HEK293 (cell line): ENCODE measurements at regions not wholly inside any gene's neighbourhood (a gene's known extent, or its start where the extent isn't known, plus 50 kb on each side); places are given as distances from the start of the nearest gene placed in this dataset.

ENCODE experiments used
- CTCF ChIA-PET: fragments of 350-600 bp; formaldehyde crosslinking; extraction: SDS; loops from one replicate; lab custom pipeline; 2021; ENCODE audit warnings: antibody characterized with exemption; lab: Yijun Ruan, JAX
- POLR2A ChIA-PET: fragments of 300-600 bp; formaldehyde crosslinking; extraction: SDS; loops from one replicate; lab custom pipeline; 2020; ENCODE audit warnings: antibody characterized with exemption, inconsistent platforms; lab: Yijun Ruan, JAX
- H3K27ac ChIP-seq: fragments of 200-500 bp; sonication (Bioruptor generic); 2 replicates; pipeline ENCODE4 v1.5.1; 2014; ENCODE audit warnings: low read depth, low read length, control low read depth, inconsistent platforms; ENCODE audit errors: extremely low read depth
- H3K36me3 ChIP-seq, 2 experiments: fragments of 200-500 bp in 1 of 2; sonication (Bioruptor generic) in 1 of 2; 1 replicate in 1 of 2; 2 replicates in 1 of 2; pipeline ENCODE4 v1.5.1; 2014 to 2017; ENCODE audit warnings: inconsistent platforms in 2 of 2, low read length in 2 of 2; ENCODE audit not compliant: control insufficient read depth in 2 of 2, insufficient read depth in 1 of 2
- H3K4me1 ChIP-seq: fragments of 200-500 bp; sonication (Bioruptor generic); 2 replicates; pipeline ENCODE4 v1.5.1; 2014; ENCODE audit warnings: mild to moderate bottlenecking, low read length, inconsistent platforms; ENCODE audit not compliant: control insufficient read depth, insufficient read depth
- H3K4me3 ChIP-seq: 2 replicates; pipeline ENCODE4 v1.5.1; 2011; ENCODE audit warnings: low read depth, mild to moderate bottlenecking, control low read depth, low read length, moderate library complexity
- H3K9me3 ChIP-seq: fragments of 200-500 bp; sonication (Bioruptor generic); 2 replicates; pipeline ENCODE4 v1.5.1; 2014; ENCODE audit warnings: low read depth, low read length, inconsistent platforms; ENCODE audit not compliant: control insufficient read depth, insufficient read depth
- CTCF ChIP-seq: fragments of 450-650 bp; formaldehyde crosslinking; IDR thresholded peaks from 2 replicates; pipeline ENCODE4 v1.5.1; 2016; ENCODE audit warnings: missing biosample characterization, missing genetic modification characterization
- GLI2 ChIP-seq: fragments of 450-650 bp; formaldehyde crosslinking; IDR thresholded peaks from 2 replicates; pipeline ENCODE4; 2017; ENCODE audit warnings: missing biosample characterization, missing genetic modification characterization, low read depth, borderline replicate concordance
- PRDM1 ChIP-seq: fragments of 450-650 bp; formaldehyde crosslinking; IDR thresholded peaks from 2 replicates; pipeline ENCODE4; 2016; ENCODE audit warnings: missing biosample characterization, missing genetic modification characterization
- PRDM10 ChIP-seq: fragments of 450-650 bp; formaldehyde crosslinking; IDR thresholded peaks from 2 replicates; pipeline ENCODE4 v1.5.1; 2016; ENCODE audit warnings: missing biosample characterization, missing genetic modification characterization
- SCRT1 ChIP-seq: fragments of 450-650 bp; formaldehyde crosslinking; IDR thresholded peaks from 2 replicates; pipeline ENCODE4 v1.5.1; 2016; ENCODE audit warnings: missing biosample characterization, missing genetic modification characterization, borderline replicate concordance
- SCRT2 ChIP-seq: fragments of 450-650 bp; formaldehyde crosslinking; IDR thresholded peaks from 2 replicates; pipeline ENCODE4 v1.5.1; 2016; ENCODE audit warnings: missing biosample characterization, missing genetic modification characterization
- SP2 ChIP-seq: fragments of 450-650 bp; formaldehyde crosslinking; IDR thresholded peaks from 2 replicates; pipeline ENCODE4 v1.5.1; 2016; ENCODE audit warnings: missing biosample characterization, missing genetic modification characterization
- SP3 ChIP-seq: fragments of 450-650 bp; formaldehyde crosslinking; IDR thresholded peaks from 2 replicates; pipeline ENCODE4 v1.5.1; 2016; ENCODE audit warnings: missing biosample characterization, missing genetic modification characterization
- SP7 ChIP-seq: fragments of 450-650 bp; formaldehyde crosslinking; IDR thresholded peaks from 2 replicates; pipeline ENCODE4 v1.5.1; 2016; ENCODE audit warnings: missing biosample characterization, missing genetic modification characterization
- ZBTB17 ChIP-seq: fragments of 450-650 bp; formaldehyde crosslinking; IDR thresholded peaks from 2 replicates; pipeline ENCODE4 v1.5.1; 2016; ENCODE audit warnings: missing biosample characterization, missing genetic modification characterization
- ZBTB20 ChIP-seq: fragments of 450-650 bp; formaldehyde crosslinking; IDR thresholded peaks from 2 replicates; pipeline ENCODE4 v1.5.1; 2016; ENCODE audit warnings: missing biosample characterization, missing genetic modification characterization
- ZFHX2 ChIP-seq: fragments of 450-650 bp; formaldehyde crosslinking; conservative IDR thresholded peaks from 2 replicates; pipeline ENCODE4 v1.5.1; 2016; ENCODE audit warnings: missing biosample characterization, missing genetic modification characterization
- ZFP37 ChIP-seq: fragments of 450-650 bp; formaldehyde crosslinking; IDR thresholded peaks from 2 replicates; pipeline ENCODE4 v1.5.1; 2016; ENCODE audit warnings: missing biosample characterization, missing genetic modification characterization
- ZNF121 ChIP-seq: fragments of 450-650 bp; formaldehyde crosslinking; IDR thresholded peaks from 2 replicates; pipeline ENCODE4 v1.5.1; 2016; ENCODE audit warnings: missing biosample characterization, missing genetic modification characterization
- ZNF155 ChIP-seq: fragments of 450-650 bp; formaldehyde crosslinking; IDR thresholded peaks from 2 replicates; pipeline ENCODE4 v1.5.1; 2016; ENCODE audit warnings: missing biosample characterization, missing genetic modification characterization
- ZNF169 ChIP-seq: fragments of 450-650 bp; formaldehyde crosslinking; IDR thresholded peaks from 2 replicates; pipeline ENCODE4 v1.5.1; 2016; ENCODE audit warnings: missing biosample characterization, missing genetic modification characterization
- ZNF2 ChIP-seq: fragments of 450-650 bp; formaldehyde crosslinking; IDR thresholded peaks from 2 replicates; pipeline ENCODE4 v1.5.1; 2016; ENCODE audit warnings: missing biosample characterization, missing genetic modification characterization
- ZNF221 ChIP-seq: fragments of 450-650 bp; formaldehyde crosslinking; IDR thresholded peaks from 2 replicates; pipeline ENCODE4 v1.5.1; 2017; ENCODE audit warnings: missing biosample characterization, missing genetic modification characterization, borderline replicate concordance
- ZNF248 ChIP-seq: fragments of 450-650 bp; formaldehyde crosslinking; IDR thresholded peaks from 2 replicates; pipeline ENCODE4 v1.5.1; 2017; ENCODE audit warnings: missing biosample characterization, missing genetic modification characterization
- ZNF324 ChIP-seq: fragments of 450-650 bp; formaldehyde crosslinking; IDR thresholded peaks from 2 replicates; pipeline ENCODE4 v1.5.1; 2016; ENCODE audit warnings: missing biosample characterization, missing genetic modification characterization
- ZNF335 ChIP-seq: fragments of 450-650 bp; formaldehyde crosslinking; conservative IDR thresholded peaks from 2 replicates; pipeline ENCODE4 v1.5.1; 2016; ENCODE audit warnings: missing biosample characterization, missing genetic modification characterization
- ZNF354C ChIP-seq: fragments of 450-650 bp; formaldehyde crosslinking; IDR thresholded peaks from 2 replicates; pipeline ENCODE4 v1.5.1; 2016; ENCODE audit warnings: missing biosample characterization, missing genetic modification characterization, low read depth, borderline replicate concordance
- ZNF366 ChIP-seq: fragments of 450-650 bp; formaldehyde crosslinking; conservative IDR thresholded peaks from 2 replicates; pipeline ENCODE4 v1.5.1; 2016; ENCODE audit warnings: missing biosample characterization, missing genetic modification characterization
- ZNF394 ChIP-seq: fragments of 450-650 bp; formaldehyde crosslinking; IDR thresholded peaks from 2 replicates; pipeline ENCODE4 v1.5.1; 2016; ENCODE audit warnings: missing biosample characterization, missing genetic modification characterization, mild to moderate bottlenecking, moderate library complexity, borderline replicate concordance
- ZNF426 ChIP-seq: fragments of 450-650 bp; formaldehyde crosslinking; IDR thresholded peaks from 2 replicates; pipeline ENCODE4 v1.5.1; 2017; ENCODE audit warnings: missing biosample characterization, missing genetic modification characterization, mild to moderate bottlenecking, inconsistent platforms, moderate library complexity
- ZNF610 ChIP-seq: fragments of 450-650 bp; formaldehyde crosslinking; IDR thresholded peaks from 2 replicates; pipeline ENCODE4 v1.5.1; 2016; ENCODE audit warnings: missing biosample characterization, missing genetic modification characterization, borderline replicate concordance
- ZNF654 ChIP-seq: fragments of 450-650 bp; formaldehyde crosslinking; IDR thresholded peaks from 2 replicates; pipeline ENCODE4 v1.5.1; 2016; ENCODE audit warnings: low read depth, missing biosample characterization, missing genetic modification characterization
- TF ChIP-seq, protein P1 (sequence below): fragments of 450-650 bp; formaldehyde crosslinking; IDR thresholded peaks from 2 replicates; pipeline ENCODE4 v1.5.1; 2016; ENCODE audit warnings: missing biosample characterization, missing genetic modification characterization

GRCh38 chr12:38138225-38139221 lies 178.1 kb upstream of the ALG10B start:
- Histone ChIP-seq H3K36me3 (no peaks in the 10 kb centered on the region), H3K27ac (no peak overlapping the region), H3K9me3 (no peaks in the 10 kb centered on the region), H3K4me3 (peak overlapping the region; percentile 43), H3K4me1 (no peaks in the 10 kb centered on the region)
- CTCF ChIA-PET = interaction anchor here (0.7 to 2.0 kb wide), 8 partner anchors 15 to 1355 kb away, joined by 3 to 9 read pairs (median 4); partner anchors contain the start of gene ALG10B
- POLR2A ChIA-PET = interaction anchor here (0.7 kb wide), 1 partner anchor 177 kb away, joined by 3 read pairs; no protein-coding TSS in a partner anchor
- 0 out of 2 replicates have a peak, but pooled peaks have one; percentile 32 for TF ChIP-seq SP7
- peak; percentile 24; the same call in 1 of the 2 replicates for TF ChIP-seq ZNF324 (tag by site-specific recombination)
- 0 out of 2 replicates have a peak, but pooled peaks have one; percentile 62 for TF ChIP-seq ZNF2
- peak; percentile 23; the same call in 1 of the 2 replicates for TF ChIP-seq ZNF610 (tag by site-specific recombination)
- TF ChIP-seq ZNF121 (tag by site-specific recombination) = no peak
- TF ChIP-seq SCRT2 = peak; percentile 71
- TF ChIP-seq ZNF426 (tag by site-specific recombination) = no peak
- peak; percentile 76 for TF ChIP-seq PRDM1 (tag by site-specific recombination)
- no peak for TF ChIP-seq ZNF221 (tag by site-specific recombination)
- peak; percentile 56 for TF ChIP-seq SP3 (tag by site-specific recombination)
- TF ChIP-seq PRDM10 (tag by site-specific recombination) = peak; percentile 21; the same call in 1 of the 2 replicates
- no peak for TF ChIP-seq ZNF155
- peak; percentile 87 for TF ChIP-seq ZBTB17 (tag by site-specific recombination)
- TF ChIP-seq SCRT1 = peak; percentile 23; the same call in 1 of the 2 replicates
- peak; percentile 88 for TF ChIP-seq CTCF (tag by site-specific recombination)
- peak; percentile 65; the same call in 1 of the 2 replicates for TF ChIP-seq ZFP37
- TF ChIP-seq ZBTB20 (tag by site-specific recombination) = no peak
- 0 out of 2 replicates have a peak, but pooled peaks have one; percentile 38 for TF ChIP-seq ZFHX2 (tag by site-specific recombination)
- TF ChIP-seq ZNF394 (tag by site-specific recombination) = 0 out of 2 replicates have a peak, but pooled peaks have one; percentile 25
- TF ChIP-seq ZNF169 = no peak
- no peak for TF ChIP-seq ZNF354C (tag by site-specific recombination)
- peak; percentile 100 for TF ChIP-seq ZNF654 (tag by site-specific recombination)
- no peak for TF ChIP-seq GLI2 (tag by site-specific recombination)
- TF ChIP-seq ZNF366 (tag by site-specific recombination) = peak; percentile 64; the same call in 1 of the 2 replicates
- TF ChIP-seq ZNF335 (tag by site-specific recombination) = peak; percentile 76
- TF ChIP-seq, protein P1, sequence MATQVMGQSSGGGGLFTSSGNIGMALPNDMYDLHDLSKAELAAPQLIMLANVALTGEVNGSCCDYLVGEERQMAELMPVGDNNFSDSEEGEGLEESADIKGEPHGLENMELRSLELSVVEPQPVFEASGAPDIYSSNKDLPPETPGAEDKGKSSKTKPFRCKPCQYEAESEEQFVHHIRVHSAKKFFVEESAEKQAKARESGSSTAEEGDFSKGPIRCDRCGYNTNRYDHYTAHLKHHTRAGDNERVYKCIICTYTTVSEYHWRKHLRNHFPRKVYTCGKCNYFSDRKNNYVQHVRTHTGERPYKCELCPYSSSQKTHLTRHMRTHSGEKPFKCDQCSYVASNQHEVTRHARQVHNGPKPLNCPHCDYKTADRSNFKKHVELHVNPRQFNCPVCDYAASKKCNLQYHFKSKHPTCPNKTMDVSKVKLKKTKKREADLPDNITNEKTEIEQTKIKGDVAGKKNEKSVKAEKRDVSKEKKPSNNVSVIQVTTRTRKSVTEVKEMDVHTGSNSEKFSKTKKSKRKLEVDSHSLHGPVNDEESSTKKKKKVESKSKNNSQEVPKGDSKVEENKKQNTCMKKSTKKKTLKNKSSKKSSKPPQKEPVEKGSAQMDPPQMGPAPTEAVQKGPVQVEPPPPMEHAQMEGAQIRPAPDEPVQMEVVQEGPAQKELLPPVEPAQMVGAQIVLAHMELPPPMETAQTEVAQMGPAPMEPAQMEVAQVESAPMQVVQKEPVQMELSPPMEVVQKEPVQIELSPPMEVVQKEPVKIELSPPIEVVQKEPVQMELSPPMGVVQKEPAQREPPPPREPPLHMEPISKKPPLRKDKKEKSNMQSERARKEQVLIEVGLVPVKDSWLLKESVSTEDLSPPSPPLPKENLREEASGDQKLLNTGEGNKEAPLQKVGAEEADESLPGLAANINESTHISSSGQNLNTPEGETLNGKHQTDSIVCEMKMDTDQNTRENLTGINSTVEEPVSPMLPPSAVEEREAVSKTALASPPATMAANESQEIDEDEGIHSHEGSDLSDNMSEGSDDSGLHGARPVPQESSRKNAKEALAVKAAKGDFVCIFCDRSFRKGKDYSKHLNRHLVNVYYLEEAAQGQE (tag by site-specific recombination) = 0 out of 2 replicates have a peak, but pooled peaks have one; percentile 24
- TF ChIP-seq ZNF248 (tag by site-specific recombination) = no peak
- peak; percentile 49 for TF ChIP-seq SP2 (tag by site-specific recombination)
